ENCODE measurements at regions not wholly inside any gene's neighbourhood (a gene's known extent, or its start where the extent isn't known, plus 50 kb on each side); places are given as distances from the start of the nearest gene placed in this dataset.

DNA sequence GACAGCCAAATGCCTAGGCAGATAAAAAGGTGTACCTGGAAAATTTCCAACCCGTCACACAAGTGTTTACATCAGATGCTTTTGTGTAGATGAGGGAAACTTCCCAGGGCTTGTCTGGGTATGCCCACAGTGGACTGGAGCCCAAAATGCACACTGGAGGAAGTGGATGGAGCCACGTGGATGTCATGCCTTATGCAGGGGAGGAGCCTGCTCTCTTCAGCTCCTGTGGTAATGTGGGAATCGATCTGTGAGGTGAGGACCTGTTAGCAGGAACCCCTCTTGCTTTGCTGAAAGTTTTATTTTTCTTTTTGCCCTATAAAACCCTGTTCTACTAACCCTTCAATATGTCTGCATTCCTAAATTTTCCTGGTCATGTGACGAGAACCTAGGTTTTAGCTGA lies 439.2 kb upstream of the CDH9 start:
- no peak for TF ChIP-seq EP300 (IDR thresholded peaks at IDR 0.05)
- TF ChIP-seq, protein P1, sequence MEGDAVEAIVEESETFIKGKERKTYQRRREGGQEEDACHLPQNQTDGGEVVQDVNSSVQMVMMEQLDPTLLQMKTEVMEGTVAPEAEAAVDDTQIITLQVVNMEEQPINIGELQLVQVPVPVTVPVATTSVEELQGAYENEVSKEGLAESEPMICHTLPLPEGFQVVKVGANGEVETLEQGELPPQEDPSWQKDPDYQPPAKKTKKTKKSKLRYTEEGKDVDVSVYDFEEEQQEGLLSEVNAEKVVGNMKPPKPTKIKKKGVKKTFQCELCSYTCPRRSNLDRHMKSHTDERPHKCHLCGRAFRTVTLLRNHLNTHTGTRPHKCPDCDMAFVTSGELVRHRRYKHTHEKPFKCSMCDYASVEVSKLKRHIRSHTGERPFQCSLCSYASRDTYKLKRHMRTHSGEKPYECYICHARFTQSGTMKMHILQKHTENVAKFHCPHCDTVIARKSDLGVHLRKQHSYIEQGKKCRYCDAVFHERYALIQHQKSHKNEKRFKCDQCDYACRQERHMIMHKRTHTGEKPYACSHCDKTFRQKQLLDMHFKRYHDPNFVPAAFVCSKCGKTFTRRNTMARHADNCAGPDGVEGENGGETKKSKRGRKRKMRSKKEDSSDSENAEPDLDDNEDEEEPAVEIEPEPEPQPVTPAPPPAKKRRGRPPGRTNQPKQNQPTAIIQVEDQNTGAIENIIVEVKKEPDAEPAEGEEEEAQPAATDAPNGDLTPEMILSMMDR (IDR thresholded peaks at IDR 0.05): no peak
- TF ChIP-seq POLR2A (IDR thresholded peaks at IDR 0.05; ENCODE audit: low read depth): no peak
- TF ChIP-seq POLR2AphosphoS5 (IDR thresholded peaks at IDR 0.05): no peak
